Ectodermal cell (in vitro differentiated cells): ENCODE measurements at regions not wholly inside any gene's neighbourhood (a gene's known extent, or its start where the extent isn't known, plus 50 kb on each side); places are given as distances from the start of the nearest gene placed in this dataset.

Experiments used
- H3K27ac ChIP-seq: 2 replicates; pipeline ENCODE4 v1.7.0; 2013; ENCODE audit warnings: mild to moderate bottlenecking, low read depth, low read length; ENCODE audit not compliant: insufficient read depth, poor library complexity, severe bottlenecking
- H3K27me3 ChIP-seq: 2 replicates; pipeline ENCODE4 v1.7.0; 2013; ENCODE audit warnings: mild to moderate bottlenecking, low read length; ENCODE audit not compliant: insufficient read depth, control insufficient read depth, poor library complexity, severe bottlenecking
- H3K36me3 ChIP-seq: one replicate; pipeline ENCODE4 v1.7.0; 2013; ENCODE audit warnings: low read length; ENCODE audit not compliant: control insufficient read depth, insufficient read depth
- H3K4me1 ChIP-seq: one replicate; pipeline ENCODE4 v1.7.0; 2013; ENCODE audit warnings: low read length; ENCODE audit not compliant: control insufficient read depth, insufficient read depth
- H3K4me3 ChIP-seq: 2 replicates; pipeline ENCODE4 v1.7.0; 2013; ENCODE audit warnings: low read depth, low read length, control low read depth; ENCODE audit not compliant: insufficient read depth
- H3K9me3 ChIP-seq: 2 replicates; pipeline ENCODE4 v1.7.0; 2013; ENCODE audit warnings: mild to moderate bottlenecking, low read length, moderate library complexity; ENCODE audit not compliant: control insufficient read depth
- WGBS, 2 experiments: methylation state at CpG; one replicate each; pipeline ENCODE4 v1.1.7; 2013; ENCODE audit warnings: missing lambda C conversion rate in 2 of 2; 5-methylcytosine and 5-hydroxymethylcytosine counted together

- H3K27ac ChIP-seq, result no peak overlapping the region
- H3K4me1 ChIP-seq, result peaks cover 18% of the 10 kb centered on the region
- 59 to 64% methylated on average over 2 to 3 of the region's 3 CpGs for WGBS, 2 experiments
- H3K27me3 ChIP-seq, result no peaks in the 10 kb centered on the region
- H3K36me3 ChIP-seq, result no peaks in the 10 kb centered on the region
- no peak overlapping the region for H3K4me3 ChIP-seq
- no peaks in the 10 kb centered on the region for H3K9me3 ChIP-seq
Measured at GRCh38 chr1:119294199-119294598, 74.4 kb upstream of the HAO2 start.

GRCh38 chr1:119294722-119295121, 73.9 kb upstream of the HAO2 start:
- WGBS, 2 experiments, result 2 to 4% methylated on average over 2 of the region's 2 CpGs
- H3K36me3 ChIP-seq, result no peaks in the 10 kb centered on the region

GRCh38 chr1:119298687-119299303, 69.8 kb upstream of the HAO2 start:
- H3K9me3 ChIP-seq, result no peaks in the 10 kb centered on the region
- peaks cover 11% of the 10 kb centered on the region for H3K4me1 ChIP-seq
- no peaks in the 10 kb centered on the region for H3K27me3 ChIP-seq
- no peaks in the 10 kb centered on the region for H3K36me3 ChIP-seq
- no peak overlapping the region for H3K27ac ChIP-seq
- no peak overlapping the region for H3K4me3 ChIP-seq

More at GRCh38 chr1:119294722-119295121, 73.9 kb upstream of the HAO2 start:
- Histone ChIP-seq H3K27me3 (no peaks in the 10 kb centered on the region), H3K4me1 (peaks cover 18% of the 10 kb centered on the region), H3K27ac (no peak overlapping the region), H3K9me3 (no peaks in the 10 kb centered on the region), H3K4me3 (no peak overlapping the region)

GRCh38 chr1:119302011-119302410, 66.6 kb upstream of the HAO2 start:
- no peak overlapping the region for H3K27ac ChIP-seq
- no peak overlapping the region for H3K4me3 ChIP-seq
- WGBS, 2 experiments, result 100% methylated on average over 1 of the region's 3 CpGs

GRCh38 chr1:119308130-119308700, 60.4 kb upstream of the HAO2 start:
- H3K27ac ChIP-seq, result no peak overlapping the region
- H3K27me3 ChIP-seq, result no peaks in the 10 kb centered on the region
- 70 to 81% methylated on average over 2 to 3 of the region's 3 CpGs for WGBS, 2 experiments
- H3K4me1 ChIP-seq, result no peaks in the 10 kb centered on the region
- no peaks in the 10 kb centered on the region for H3K36me3 ChIP-seq
- no peak overlapping the region for H3K4me3 ChIP-seq
- no peaks in the 10 kb centered on the region for H3K9me3 ChIP-seq

More at GRCh38 chr1:119302011-119302410, 66.6 kb upstream of the HAO2 start:
- H3K9me3 ChIP-seq, result no peaks in the 10 kb centered on the region
- no peaks in the 10 kb centered on the region for H3K27me3 ChIP-seq
- no peaks in the 10 kb centered on the region for H3K4me1 ChIP-seq
- H3K36me3 ChIP-seq, result no peaks in the 10 kb centered on the region

GRCh38 chr1:119308806-119309205, 59.8 kb upstream of the HAO2 start:
- Histone ChIP-seq H3K9me3 (no peaks in the 10 kb centered on the region), H3K27me3 (no peaks in the 10 kb centered on the region), H3K4me1 (no peaks in the 10 kb centered on the region), H3K4me3 (no peak overlapping the region), H3K27ac (no peak overlapping the region), H3K36me3 (no peaks in the 10 kb centered on the region)
- WGBS, 2 experiments, result 100% methylated on average over 2 of the region's 2 CpGs

- Histone ChIP-seq H3K27ac (no peak overlapping the region), H3K4me3 (no peak overlapping the region), H3K4me1 (no peaks in the 10 kb centered on the region), H3K27me3 (no peaks in the 10 kb centered on the region), H3K36me3 (no peaks in the 10 kb centered on the region), H3K9me3 (no peaks in the 10 kb centered on the region)
- WGBS, 2 experiments, result 57 to 59% methylated on average over 3 of the region's 3 CpGs
Measured at GRCh38 chr1:119310301-119310700, 58.3 kb upstream of the HAO2 start.

- no peaks in the 10 kb centered on the region for H3K27me3 ChIP-seq
- WGBS, 2 experiments, result 91 to 95% methylated on average over 4 of the region's 4 CpGs
- no peak overlapping the region for H3K4me3 ChIP-seq
- H3K9me3 ChIP-seq, result no peaks in the 10 kb centered on the region
- H3K36me3 ChIP-seq, result no peaks in the 10 kb centered on the region
- H3K4me1 ChIP-seq, result no peaks in the 10 kb centered on the region
- H3K27ac ChIP-seq, result no peak overlapping the region
Measured at GRCh38 chr1:119312500-119312899, 56.1 kb upstream of the HAO2 start.

- no peaks in the 10 kb centered on the region for H3K9me3 ChIP-seq
- H3K4me1 ChIP-seq, result no peaks in the 10 kb centered on the region
- H3K27me3 ChIP-seq, result no peaks in the 10 kb centered on the region
- 92 to 93% methylated on average over 5 of the region's 5 CpGs for WGBS, 2 experiments
- no peak overlapping the region for H3K4me3 ChIP-seq
- no peaks in the 10 kb centered on the region for H3K36me3 ChIP-seq
- no peak overlapping the region for H3K27ac ChIP-seq
Measured at GRCh38 chr1:119314001-119314796, 54.4 kb upstream of the HAO2 start.

- Histone ChIP-seq H3K27me3 (no peaks in the 10 kb centered on the region), H3K36me3 (no peaks in the 10 kb centered on the region), H3K27ac (no peak overlapping the region), H3K4me1 (no peaks in the 10 kb centered on the region), H3K4me3 (no peak overlapping the region), H3K9me3 (no peaks in the 10 kb centered on the region)
- WGBS, 2 experiments, result 91 to 92% methylated on average over 18 of the region's 18 CpGs
Measured at GRCh38 chr1:119316870-119317416, 51.6 kb upstream of the HAO2 start.
